Sigmoid colon (tissue), 6 donors: ENCODE measurements at regions not wholly inside any gene's neighbourhood (a gene's known extent, or its start where the extent isn't known, plus 50 kb on each side); places are given as distances from the start of the nearest gene placed in this dataset.

Source experiments
- DNase-seq: peaks from one replicate; pipeline ENCODE4 v3.0.0-alpha.2; 2019
- H3K27ac ChIP-seq, 4 donors: fragments of 200-600 bp; sonication (generic); one replicate each; pipeline ENCODE4 v1.5.1; 2016 to 2019; ENCODE audit warnings: mild to moderate bottlenecking in 1 of 4
- H3K27me3 ChIP-seq, 3 donors: fragments of 200-600 bp; sonication (generic); one replicate each; pipeline ENCODE4 v1.5.1; 2019; ENCODE audit warnings: mild to moderate bottlenecking in 1 of 3
- H3K36me3 ChIP-seq, 4 donors: fragments of 200-600 bp; sonication (generic); one replicate each; pipeline ENCODE4 v1.5.1; 2016 to 2019
- H3K4me1 ChIP-seq, 4 donors: fragments of 200-600 bp; sonication (generic); one replicate each; pipeline ENCODE4 v1.5.1; 2017 to 2019
- H3K4me3 ChIP-seq, 4 donors: fragments of 200-600 bp; sonication (generic); one replicate each; pipeline ENCODE4 v1.5.1; 2017 to 2019; ENCODE audit warnings: mild to moderate bottlenecking in 2 of 4, moderate library complexity in 1 of 4
- H3K9me3 ChIP-seq, 4 donors: fragments of 200-600 bp in 3 of 4; sonication (generic) in 3 of 4; one replicate each; pipeline versions ENCODE4 v1.5.1 to v1.6.1; 2013 to 2019
- EP300 ChIP-seq, 4 donors: sonication (generic); formaldehyde crosslinking; IDR thresholded peaks; one replicate each; pipeline ENCODE4 v1.6.1; 2017; ENCODE audit warnings: antibody characterized with exemption in 4 of 4
- POLR2A ChIP-seq, 2 donors: fragments of 450-650 bp; IDR thresholded peaks; one replicate each; pipeline ENCODE4 v1.6.1; 2016; ENCODE audit warnings: antibody characterized with exemption in 2 of 2, mild to moderate bottlenecking in 2 of 2, moderate library complexity in 2 of 2
- POLR2AphosphoS5 ChIP-seq, 4 donors: sonication (generic); formaldehyde crosslinking; IDR thresholded peaks; one replicate each; pipeline ENCODE4 v1.6.1; 2017; ENCODE audit warnings: antibody characterized with exemption in 4 of 4
- WGBS, 2 donors: extraction: QIAGEN DNeasy Blood & Tissue Kit; methylation state at CpG; one replicate each; pipeline ENCODE4 v1.1.7; 2013; 5-methylcytosine and 5-hydroxymethylcytosine counted together
- intact Hi-C: fragments of 100-400 bp; cut with DNase I; formaldehyde crosslinking; loops from one replicate; pipeline ENCODE4 v1.15.1; 2023
- small RNA-seq, 3 donors: library from RNA; depleted of rRNA; stranded (forward); fragments of <200 nt; gene quantifications; one replicate each; pipeline ENCODE3, GENCODE V24; 2016
- TF ChIP-seq, protein P1 (sequence below), 4 experiments: fragments of 450-650 bp in 3 of 4; fragments of 200-600 bp in 1 of 4; IDR thresholded peaks; one replicate each; pipeline ENCODE4 v1.5.1; 2016 to 2019; ENCODE audit warnings: antibody characterized with exemption in 4 of 4, mild to moderate bottlenecking in 3 of 4, moderate library complexity in 2 of 4
- donor health status: healthy with polysubstance abuse.
- donor health status: healthy.

GRCh38 chr2:65486282-65486681 is 53.9 kb upstream of the SPRED2 start:
- Histone ChIP-seq H3K4me3 (no peak overlapping the region), H3K27me3 (no peaks in the 10 kb centered on the region), H3K4me1 (no peaks in the 10 kb centered on the region), H3K36me3 (no peaks in the 10 kb centered on the region), H3K27ac (no peak overlapping the region), H3K9me3 (no peaks in the 10 kb centered on the region)
- intact Hi-C loops = no loop called here
- TF ChIP-seq POLR2AphosphoS5 (IDR thresholded peaks at IDR 0.05) (no peak), EP300 (IDR thresholded peaks at IDR 0.05) (no peak), POLR2A (IDR thresholded peaks at IDR 0.05) (no peak)
- TF ChIP-seq, protein P1, sequence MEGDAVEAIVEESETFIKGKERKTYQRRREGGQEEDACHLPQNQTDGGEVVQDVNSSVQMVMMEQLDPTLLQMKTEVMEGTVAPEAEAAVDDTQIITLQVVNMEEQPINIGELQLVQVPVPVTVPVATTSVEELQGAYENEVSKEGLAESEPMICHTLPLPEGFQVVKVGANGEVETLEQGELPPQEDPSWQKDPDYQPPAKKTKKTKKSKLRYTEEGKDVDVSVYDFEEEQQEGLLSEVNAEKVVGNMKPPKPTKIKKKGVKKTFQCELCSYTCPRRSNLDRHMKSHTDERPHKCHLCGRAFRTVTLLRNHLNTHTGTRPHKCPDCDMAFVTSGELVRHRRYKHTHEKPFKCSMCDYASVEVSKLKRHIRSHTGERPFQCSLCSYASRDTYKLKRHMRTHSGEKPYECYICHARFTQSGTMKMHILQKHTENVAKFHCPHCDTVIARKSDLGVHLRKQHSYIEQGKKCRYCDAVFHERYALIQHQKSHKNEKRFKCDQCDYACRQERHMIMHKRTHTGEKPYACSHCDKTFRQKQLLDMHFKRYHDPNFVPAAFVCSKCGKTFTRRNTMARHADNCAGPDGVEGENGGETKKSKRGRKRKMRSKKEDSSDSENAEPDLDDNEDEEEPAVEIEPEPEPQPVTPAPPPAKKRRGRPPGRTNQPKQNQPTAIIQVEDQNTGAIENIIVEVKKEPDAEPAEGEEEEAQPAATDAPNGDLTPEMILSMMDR (IDR thresholded peaks at IDR 0.05) = no peak
- DNase-seq = no peak
- 96 to 98% methylated on average over 2 of the region's 2 CpGs for WGBS, 2 donors

GRCh38 chr2:65485839-65486238 is 53.4 kb upstream of the SPRED2 start:
- Histone ChIP-seq H3K36me3 (no peaks in the 10 kb centered on the region), H3K9me3 (no peaks in the 10 kb centered on the region), H3K4me1 (no peaks in the 10 kb centered on the region), H3K27me3 (no peaks in the 10 kb centered on the region), H3K27ac (no peak overlapping the region), H3K4me3 (no peak overlapping the region)
- intact Hi-C loops = no loop called here
- WGBS, 2 donors = 94 to 96% methylated on average over 5 of the region's 5 CpGs
- TF ChIP-seq EP300 (IDR thresholded peaks at IDR 0.05) (no peak), POLR2AphosphoS5 (IDR thresholded peaks at IDR 0.05) (no peak), POLR2A (IDR thresholded peaks at IDR 0.05) (no peak)
- TF ChIP-seq, protein P1 (IDR thresholded peaks at IDR 0.05) = no peak
- no peak for DNase-seq

GRCh38 chr2:65483763-65484162 is 51.4 kb upstream of the SPRED2 start:
- H3K9me3 ChIP-seq = no peaks in the 10 kb centered on the region

DNA sequence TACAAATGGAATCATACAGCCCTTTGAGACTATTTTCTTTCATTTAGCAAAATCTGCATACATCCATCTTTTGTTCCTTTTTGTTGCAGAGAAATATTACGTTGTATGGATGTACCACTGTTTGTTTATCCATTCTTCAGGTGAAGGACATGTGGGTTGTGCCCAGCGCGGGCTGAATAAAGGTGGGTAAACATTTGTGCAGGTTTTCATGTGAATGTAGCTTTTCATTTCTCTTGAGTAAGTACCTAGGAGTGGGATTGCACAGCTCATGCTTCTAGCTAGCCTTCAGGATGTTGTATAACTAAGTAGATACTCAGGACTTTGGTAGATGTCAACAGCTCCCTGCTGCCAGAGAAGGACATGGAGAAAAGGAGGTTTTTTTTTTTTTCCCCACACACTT is 50.6 kb upstream of the SPRED2 start:
- Histone ChIP-seq H3K9me3 (no peaks in the 10 kb centered on the region), H3K36me3 (no peaks in the 10 kb centered on the region), H3K4me3 (no peak overlapping the region), H3K27ac (no peak overlapping the region), H3K27me3 (no peaks in the 10 kb centered on the region), H3K4me1 (no peaks in the 10 kb centered on the region)
- intact Hi-C loops = no loop called here
- TF ChIP-seq POLR2AphosphoS5 (IDR thresholded peaks at IDR 0.05) = no peak
- no peak for TF ChIP-seq POLR2A (IDR thresholded peaks at IDR 0.05)
- TF ChIP-seq, protein P1 (IDR thresholded peaks at IDR 0.05) = no peak
- TF ChIP-seq EP300 (IDR thresholded peaks at IDR 0.05) = no peak
- WGBS, 2 donors = 56 to 73% methylated on average over 3 of the region's 3 CpGs
- DNase-seq = no peak

More at GRCh38 chr2:65483763-65484162, 51.4 kb upstream of the SPRED2 start:
- no peaks in the 10 kb centered on the region for H3K27me3 ChIP-seq
- intact Hi-C loops = no loop called here
- no peaks in the 10 kb centered on the region for H3K4me1 ChIP-seq
- no peak for DNase-seq
- no peaks in the 10 kb centered on the region for H3K36me3 ChIP-seq
- TF ChIP-seq, protein P1 (IDR thresholded peaks at IDR 0.05) = no peak
- no peak for TF ChIP-seq POLR2AphosphoS5 (IDR thresholded peaks at IDR 0.05)
- TF ChIP-seq POLR2A (IDR thresholded peaks at IDR 0.05) = no peak
- no peak for TF ChIP-seq EP300 (IDR thresholded peaks at IDR 0.05)
- WGBS, 2 donors = 80 to 83% methylated on average over 4 of the region's 4 CpGs
- no peak overlapping the region for H3K27ac ChIP-seq
- no peak overlapping the region for H3K4me3 ChIP-seq

Small RNA genes in the stretch of these regions (small RNA-seq; reads per million reads assigned to genes)
- 0 reads per million in 3 donors for gene MIR4778
- 0 reads per million in 3 donors for gene RN7SL635P
- gene VTRNA2-2P = 0 reads per million in 3 donors
